ENCODE measurements at regions not wholly inside any gene's neighbourhood (a gene's known extent, or its start where the extent isn't known, plus 50 kb on each side); places are given as distances from the start of the nearest gene placed in this dataset.
"Not testable (repeated sequence)": the region's sequence is repeated elsewhere in the genome, so short reads cannot be mapped to it uniquely, and the experiment has no call there.

GRCh38 chr20:52098186-52098585 is 93.4 kb downstream of the ZFP64 start:
- no peak for DNase-seq

DNA sequence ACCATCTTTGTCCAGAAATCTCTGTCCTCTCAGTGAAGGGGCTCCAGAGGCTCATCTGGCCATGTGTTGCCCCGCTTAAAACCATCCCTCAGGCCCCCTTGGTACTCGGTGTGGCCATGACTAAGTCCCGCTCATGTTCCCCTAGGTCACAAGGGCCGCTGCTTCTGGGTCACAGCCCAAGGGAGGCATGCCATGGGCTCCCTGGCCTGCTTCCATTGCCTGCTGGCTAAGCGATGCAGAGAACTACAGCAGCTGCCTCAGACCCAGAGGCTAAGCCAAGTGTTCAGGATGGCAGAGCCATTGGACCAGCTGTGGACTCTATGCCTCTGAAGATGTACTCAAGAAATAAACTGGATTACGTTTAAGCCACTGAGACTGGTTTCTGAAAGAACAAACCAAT is 95.5 kb downstream of the ZFP64 start:
- no peak for DNase-seq

DNA sequence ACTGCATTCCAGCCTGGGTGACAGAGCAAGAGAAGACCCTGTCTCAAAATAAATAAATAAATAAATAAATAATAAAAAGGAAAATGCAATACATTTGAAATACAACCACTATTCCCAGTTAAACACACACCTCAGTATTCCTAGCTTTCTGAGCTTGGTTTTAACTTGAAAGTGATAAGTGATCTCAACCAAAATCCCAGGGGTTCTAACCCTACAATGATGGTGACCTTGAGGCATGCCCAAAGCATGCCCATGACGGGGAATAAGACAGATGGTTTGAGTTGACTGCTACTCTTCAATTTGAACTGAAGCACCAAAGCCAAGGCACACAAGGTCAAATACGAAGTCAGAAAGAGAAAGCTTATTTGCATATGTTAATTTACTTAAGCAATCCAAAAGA is 96.9 kb downstream of the ZFP64 start:
- DNase-seq, result no peak

DNA sequence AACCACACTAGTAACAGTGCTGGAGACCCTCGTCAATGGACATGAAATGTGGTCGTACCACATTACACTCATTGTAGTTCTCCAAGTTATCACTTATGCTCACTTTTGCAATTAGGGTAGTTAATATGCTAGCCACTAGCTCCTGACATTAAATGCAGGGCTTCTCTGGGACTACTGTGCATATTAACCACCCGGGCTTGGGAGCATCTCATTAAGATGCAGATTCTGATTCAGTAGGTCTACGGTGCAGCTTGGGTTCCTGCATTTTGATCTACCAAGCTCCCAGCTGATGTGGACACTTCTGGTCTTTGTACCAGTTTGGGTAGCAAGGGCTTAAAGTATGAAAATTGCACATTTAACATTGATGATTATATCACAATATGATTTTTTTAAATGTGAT is 98.0 kb downstream of the ZFP64 start:
- DNase-seq, result no peak

DNA sequence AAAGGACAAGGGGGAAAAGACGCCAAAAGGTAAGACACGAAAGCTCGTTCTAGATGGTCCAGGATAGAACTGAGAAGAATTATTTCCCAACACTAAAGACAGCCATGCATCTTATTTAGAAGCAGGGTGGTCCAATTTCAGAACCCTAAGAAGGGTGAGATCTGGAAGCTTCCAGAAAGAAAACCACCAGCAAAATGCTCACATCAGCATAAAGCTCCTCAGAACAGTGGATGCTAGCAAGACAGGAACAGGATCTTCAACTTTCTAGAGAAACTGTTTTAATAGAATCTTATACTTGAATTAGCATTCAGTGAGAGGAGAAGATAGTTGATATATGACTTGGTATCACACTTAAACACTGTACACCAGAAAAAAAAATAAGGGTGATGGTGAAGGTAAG is 101.5 kb downstream of the ZFP64 start:
- no peak for DNase-seq

DNA sequence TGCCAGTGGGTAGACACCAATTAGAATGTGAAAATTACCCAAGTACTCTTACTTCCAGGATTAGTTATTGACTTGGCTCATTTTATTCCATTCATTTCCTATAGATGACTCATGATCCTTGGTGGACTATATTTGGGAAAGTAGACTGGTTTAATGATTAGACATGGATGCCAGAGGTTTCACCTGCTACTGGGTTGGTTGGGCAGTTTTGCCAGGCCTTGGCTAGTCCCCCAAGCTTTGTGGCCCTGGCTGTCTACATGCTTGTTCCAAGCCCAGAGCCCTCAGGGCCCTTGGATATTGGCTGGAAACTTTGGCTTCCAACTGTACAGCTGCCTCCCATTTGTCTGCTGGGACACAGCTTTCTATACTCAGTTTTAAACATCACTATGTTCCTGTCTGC is 104.1 kb downstream of the ZFP64 start:
- no peak for DNase-seq

- DNase-seq, result no peak
Observed at GRCh38 chr20:52086878-52087277, 104.7 kb downstream of the ZFP64 start.

GRCh38 chr20:52084727-52085126 is 106.9 kb downstream of the ZFP64 start:
- no peak for DNase-seq

GRCh38 chr20:52083627-52084232 is 107.8 kb downstream of the ZFP64 start:
- peak; percentile 68 for DNase-seq

GRCh38 chr20:52082612-52083011 is 109.0 kb downstream of the ZFP64 start:
- no peak for DNase-seq

GRCh38 chr20:52081791-52082190 is 109.8 kb downstream of the ZFP64 start:
- no peak for DNase-seq

DNA sequence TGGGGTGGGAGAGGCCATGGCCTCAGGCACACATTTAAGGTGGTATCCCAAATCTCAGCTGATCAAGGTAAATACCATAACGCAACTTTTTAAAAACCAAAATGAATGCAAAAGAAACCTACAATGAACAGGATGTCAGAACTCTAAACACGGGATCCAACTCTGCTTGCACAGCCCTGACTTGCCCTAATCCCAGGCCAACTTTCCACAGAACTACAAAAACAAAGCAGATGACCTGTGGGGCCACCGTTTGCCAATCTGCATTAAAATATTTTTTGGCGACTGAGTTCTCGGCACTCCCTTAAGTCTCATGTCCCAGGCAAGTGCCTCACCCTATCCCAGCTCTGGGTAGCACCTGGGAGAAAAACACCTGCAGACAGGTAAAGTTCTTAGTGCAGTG is 110.5 kb downstream of the ZFP64 start:
- DNase-seq, result no peak

- no peak for DNase-seq
Observed at GRCh38 chr20:52078289-52078688, 113.3 kb downstream of the ZFP64 start.

DNA sequence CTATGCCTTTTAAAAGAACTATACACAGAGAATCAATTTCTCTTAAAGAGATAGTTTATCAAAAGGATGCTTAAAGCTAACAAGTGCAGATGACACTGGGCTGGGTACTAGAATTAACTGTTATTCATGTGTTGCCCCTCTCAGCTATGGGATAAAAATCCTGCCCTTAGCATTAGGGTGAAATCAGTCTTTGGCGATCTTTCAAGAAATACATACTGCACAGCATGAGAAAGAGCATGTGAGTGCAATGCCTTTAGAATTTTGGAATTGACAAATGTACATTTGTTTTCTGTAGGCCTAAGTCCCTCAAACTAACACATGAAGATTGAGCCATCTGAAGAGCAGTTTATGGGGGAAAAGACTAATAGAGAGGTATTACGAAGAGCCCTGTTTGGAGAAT is 115.4 kb downstream of the ZFP64 start:
- no peak for DNase-seq

GRCh38 chr20:52075400-52075799 is 116.2 kb downstream of the ZFP64 start:
- no peak for DNase-seq

DNA sequence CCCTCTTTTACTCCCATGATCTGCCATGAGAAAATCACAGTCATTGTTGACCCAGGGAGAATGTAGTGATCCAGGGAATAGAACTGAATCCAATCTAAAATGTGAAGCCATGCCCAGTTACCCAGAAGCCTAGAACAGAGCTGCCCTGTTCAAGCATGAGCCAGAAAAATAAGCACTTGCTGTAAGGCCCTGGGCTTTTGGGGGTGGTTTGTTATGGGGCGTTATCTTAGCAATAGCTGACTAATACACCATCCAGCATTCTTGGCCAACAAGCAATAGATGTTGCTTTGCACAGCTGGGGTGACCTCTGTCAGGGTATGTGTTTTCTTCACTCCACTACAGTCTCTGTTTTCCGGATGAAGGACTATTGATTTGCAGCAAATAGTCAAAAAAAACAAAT is 120.4 kb downstream of the ZFP64 start:
- no peak for DNase-seq

DNA sequence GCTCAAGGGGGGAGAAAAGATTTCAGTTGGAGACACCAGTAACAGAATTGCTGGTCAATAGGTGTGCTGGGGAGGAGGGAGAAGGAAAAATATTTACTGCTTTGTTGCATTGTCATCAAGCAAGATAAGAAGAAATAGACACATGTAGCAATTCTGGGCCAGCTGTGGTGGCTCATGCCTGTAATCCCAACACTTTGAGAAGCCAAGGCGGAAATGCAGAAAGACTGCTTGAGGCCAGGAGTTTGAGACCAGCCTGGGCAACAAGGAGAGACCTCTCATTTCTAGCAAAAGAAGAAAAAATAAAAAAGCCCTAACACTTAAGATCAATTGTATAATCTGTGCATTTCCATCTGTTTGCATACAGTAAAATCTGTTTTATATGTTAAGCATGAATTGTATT is 126.6 kb downstream of the ZFP64 start:
- DNase-seq, result no peak

DNA sequence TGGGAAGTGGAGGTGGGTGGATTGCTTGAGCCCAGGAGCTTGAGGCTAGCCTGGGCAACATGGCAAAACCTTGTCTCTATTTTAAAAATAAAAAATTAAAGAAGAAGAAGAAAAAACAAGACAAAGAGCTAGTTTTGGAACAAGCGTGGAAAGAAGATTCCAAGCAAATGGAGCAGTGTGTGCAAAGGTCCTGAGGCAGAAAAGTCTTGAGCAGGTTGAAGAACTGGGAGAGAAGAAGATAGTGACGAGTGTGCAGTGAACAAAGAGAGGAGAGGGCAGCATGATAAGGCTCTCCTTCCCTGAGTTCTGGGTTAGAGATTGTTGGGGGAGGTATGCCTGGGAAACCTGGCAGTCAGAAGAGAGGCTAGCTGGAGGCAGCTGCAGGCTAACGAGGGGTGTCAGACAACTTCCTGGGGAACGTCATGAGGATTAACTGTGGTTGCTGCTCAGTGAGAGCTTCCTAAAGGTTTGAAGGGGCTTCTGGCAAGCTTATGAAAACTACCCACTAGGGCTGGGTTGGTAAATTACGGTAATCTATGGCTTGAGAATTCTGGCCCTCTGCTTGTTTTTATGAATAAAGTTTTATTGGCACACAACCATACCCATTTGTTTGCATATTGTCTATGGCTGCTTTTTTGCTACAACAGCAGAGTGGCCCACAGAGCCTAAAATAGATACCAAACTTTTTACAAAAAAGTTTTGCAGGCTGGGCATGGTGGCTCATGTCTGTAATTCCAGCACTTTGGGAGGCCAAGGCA is 128.9 kb downstream of the ZFP64 start:
- no peak for DNase-seq

DNA sequence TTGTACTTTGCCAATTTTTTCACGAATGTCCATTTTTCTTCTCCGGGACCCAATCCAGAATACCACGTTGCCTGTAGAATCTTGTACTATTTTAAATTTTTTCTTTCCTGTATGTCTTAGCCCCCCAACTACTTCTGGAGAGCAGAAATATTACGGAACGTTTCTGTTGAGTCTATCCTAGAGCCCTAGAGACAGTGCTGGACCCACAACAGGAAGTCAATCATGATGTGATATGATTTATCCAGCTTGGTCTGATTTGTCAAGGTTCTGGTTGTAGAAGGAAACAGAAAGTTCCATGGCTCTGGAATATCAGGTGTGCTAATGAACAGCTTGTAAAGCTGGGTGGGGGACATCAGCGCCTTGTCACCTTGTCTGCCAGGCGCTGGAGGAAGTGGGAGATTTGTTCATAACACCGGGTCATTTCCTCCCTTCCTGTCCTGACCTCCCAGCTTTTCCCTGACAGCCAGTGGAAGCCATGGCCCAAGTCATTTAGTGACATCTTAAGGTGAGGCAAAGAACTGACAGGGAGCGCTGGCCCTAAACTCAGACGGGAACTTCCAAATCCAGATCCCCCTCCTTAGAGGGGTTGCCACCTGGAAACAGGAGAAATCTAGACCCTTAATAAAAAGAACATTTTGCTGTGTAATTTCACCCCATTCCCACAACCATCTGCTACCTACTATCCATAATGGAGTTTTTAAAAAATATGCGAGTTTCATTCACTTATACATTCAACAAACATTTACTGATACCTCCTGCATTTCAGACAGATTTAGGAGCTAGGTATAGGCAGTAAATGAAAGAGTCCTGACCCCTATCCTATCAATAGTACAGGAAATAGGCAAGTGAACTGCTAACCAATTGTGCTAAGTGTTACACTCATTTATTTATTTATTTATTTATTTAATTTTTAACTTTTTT is 130.5 kb downstream of the ZFP64 start:
- DNase-seq, result no peak

DNA sequence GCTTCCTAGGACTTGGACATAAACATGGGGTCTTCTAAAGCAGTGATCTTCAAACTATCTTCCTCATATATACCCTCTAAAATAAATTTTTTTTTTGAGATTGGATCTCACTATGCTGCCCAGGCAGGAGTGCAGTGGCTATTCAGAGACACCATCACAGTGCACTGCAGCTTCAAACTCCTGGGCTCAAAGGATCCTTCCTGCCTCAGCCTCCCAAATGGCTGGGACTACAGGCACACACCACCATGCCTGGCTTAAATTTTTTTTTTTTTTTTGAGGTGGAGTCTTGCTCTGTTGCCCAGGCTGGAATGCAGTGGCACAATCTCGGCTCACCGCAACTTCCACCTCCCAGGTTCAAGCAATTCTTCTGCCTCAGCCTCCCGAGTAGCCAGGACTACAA is 134.4 kb downstream of the ZFP64 start:
- not testable (repeated sequence) for DNase-seq

DNA sequence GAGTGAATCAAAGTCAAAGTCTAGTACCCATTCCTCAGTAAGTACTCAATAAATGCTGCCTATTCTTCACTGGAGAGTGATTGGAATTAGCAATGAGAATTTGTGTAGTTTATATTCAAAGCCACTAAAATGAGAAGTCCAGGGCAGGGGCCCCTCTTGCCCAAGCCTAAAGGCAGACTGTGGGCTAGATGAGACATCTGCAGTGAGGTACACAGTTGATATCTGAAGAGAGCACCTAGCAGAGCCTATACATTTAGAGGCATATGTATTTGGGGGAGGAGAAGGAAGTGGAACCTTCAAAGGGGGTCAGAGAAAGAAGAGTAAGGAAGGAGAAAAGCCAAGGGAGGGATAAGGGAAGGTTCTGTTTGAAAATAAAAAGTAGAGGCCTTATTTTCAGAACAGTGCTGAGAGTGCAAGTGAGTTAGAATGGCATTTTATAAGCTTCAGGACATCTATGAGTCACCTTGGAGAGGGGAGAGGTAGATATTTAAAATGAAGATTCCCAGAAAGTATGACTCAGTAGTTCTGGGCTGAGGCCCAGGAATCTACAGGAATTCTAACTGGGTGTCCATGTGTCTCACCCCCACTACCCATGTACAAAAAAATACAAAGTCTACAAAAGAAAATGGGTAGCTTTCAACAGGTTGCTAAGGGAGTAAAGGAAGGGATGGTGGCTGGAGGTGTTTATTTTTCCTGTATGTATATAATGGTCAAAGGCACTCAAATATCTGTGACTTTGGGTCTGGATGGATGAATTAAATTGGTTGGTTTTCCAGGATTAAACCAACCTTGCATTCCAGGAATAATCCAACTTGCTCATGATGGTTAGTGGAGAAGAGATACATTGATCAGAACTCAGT is 135.1 kb downstream of the ZFP64 start:
- DNase-seq, result no peak

GRCh38 chr20:52054123-52054522 is 137.5 kb downstream of the ZFP64 start:
- DNase-seq, result no peak

Measured in left hindlimb (tissue), 1 donor.